GM19467 (cell line): ENCODE measurements at regions not wholly inside any gene's neighbourhood (a gene's known extent, or its start where the extent isn't known, plus 50 kb on each side); places are given as distances from the start of the nearest gene placed in this dataset.
A peak's percentile ranks its signal among the peaks of the same experiment; 100 is the strongest.
"Not testable (repeated sequence)": the region's sequence is repeated elsewhere in the genome, so short reads cannot be mapped to it uniquely, and the experiment has no call there.

Experiments used
- ATAC-seq: cut with Tn5 transposase; IDR thresholded peaks from one replicate; pipeline ENCODE4 v1.9.1; 2021; ENCODE audit warnings: mild to moderate bottlenecking, moderate library complexity; ENCODE audit not compliant: unreplicated experiment

DNA sequence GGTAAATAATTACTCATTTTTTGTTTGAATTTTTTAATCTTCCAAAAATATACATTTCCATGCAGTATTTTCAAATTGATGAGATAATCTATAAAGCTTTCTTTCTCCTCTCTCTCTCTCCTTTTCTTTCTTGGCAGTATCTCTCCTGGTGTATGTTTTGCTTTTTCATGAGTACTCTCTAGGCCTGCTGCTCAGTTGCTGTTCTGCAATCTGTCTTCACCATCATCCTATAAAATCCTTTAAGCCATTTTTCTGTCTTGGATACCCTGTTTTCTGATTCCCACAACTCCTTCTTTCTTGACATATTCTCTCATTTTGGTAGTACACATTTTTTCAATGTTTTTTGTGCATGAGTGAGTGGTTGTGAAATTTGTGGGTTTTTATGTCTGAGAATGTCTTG lies 1558.1 kb upstream of the LRRTM3 start:
- ATAC-seq: no peak

DNA sequence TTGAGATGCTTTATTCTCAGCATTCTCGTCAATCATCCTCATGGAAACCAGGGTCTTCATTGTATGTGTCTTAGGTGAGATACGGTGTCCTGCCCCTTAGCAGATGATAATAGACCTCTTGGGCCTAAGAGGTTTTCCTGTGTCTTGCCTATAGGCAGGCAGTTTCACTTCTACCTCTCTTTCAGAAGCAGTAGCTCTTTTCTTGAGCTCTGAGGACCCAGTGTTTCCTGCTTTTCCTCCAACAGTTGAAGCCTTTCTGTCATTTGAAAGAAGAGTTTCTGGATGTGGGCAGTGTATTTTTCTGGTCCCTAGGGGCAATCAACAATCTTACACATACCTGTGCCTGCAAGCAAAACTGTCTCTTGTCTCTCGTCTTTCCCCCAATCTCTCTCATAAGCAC lies 1550.3 kb upstream of the LRRTM3 start:
- no peak for ATAC-seq

DNA sequence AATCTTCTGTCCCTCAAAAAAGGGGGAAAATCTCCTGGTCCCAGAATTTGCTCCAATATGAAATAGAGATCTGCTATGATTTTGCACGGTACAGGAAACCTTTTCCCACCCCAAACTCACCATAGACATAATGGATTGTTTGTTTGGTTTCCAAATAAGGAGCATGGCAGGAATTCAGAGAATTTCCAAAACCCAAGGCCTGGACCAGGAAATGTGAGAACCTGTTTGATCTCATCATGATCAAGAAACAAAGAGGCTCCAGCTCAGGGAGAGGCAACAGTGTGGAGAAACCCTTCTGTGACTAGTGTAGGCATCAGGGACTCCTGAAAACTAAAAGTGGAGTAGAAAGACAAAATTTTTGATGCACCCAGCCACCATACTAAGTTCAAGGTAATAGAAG lies 1548.1 kb upstream of the LRRTM3 start:
- ATAC-seq: no peak

DNA sequence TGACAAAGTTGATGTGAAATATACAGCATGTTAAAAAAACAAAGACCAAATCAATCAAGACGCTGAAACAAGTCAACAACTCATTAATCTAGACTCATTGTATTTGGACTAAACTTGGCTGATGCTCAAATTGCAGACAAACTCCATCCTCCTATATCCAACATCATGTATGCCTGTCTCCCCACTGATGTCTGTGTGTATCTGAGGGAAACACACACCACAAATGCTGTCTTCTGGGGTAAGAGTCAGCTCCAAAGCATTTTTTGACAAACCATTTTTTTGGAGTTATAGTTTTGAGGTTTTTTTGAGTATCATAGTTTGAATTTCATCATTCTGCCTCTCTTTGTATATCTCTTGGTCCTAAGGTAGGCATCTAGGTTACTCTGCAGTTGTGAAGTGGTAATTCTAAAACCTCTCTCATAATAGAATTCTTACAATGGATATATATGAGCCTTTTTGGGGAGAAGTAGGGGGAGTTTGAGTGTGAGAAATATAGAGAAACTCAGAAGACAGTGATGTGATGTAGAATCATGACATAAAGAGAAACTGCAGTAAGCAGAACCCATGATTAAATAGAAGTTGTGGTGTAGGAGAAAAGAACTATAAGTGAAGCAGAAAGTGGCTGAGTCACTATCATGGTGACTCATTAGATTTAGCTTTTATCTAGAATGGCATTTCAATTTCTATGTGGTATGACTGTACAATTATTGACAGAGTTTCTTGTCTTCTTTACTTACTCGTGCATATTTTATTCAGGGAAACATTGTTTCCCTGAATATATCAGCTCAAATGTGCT lies 1531.1 kb upstream of the LRRTM3 start:
- ATAC-seq: no peak

DNA sequence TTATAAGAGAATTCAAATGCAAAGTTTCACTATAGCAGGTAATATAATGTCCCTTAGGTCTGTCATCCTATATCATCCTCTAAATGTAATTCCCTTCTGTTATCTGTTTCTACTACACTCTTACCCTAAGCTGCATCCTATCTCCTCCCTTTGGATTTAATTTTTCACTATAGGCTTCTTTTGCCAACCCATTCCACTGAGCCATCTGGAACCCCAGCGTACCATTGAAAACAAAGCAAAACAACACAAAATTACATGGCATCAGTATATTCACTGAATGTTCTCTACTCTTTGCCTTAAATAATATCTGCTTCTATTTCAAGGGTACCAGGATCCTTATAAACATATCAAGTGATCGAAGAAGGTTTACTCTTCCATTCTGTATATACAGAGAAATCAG lies 1530.2 kb upstream of the LRRTM3 start:
- ATAC-seq: no peak

DNA sequence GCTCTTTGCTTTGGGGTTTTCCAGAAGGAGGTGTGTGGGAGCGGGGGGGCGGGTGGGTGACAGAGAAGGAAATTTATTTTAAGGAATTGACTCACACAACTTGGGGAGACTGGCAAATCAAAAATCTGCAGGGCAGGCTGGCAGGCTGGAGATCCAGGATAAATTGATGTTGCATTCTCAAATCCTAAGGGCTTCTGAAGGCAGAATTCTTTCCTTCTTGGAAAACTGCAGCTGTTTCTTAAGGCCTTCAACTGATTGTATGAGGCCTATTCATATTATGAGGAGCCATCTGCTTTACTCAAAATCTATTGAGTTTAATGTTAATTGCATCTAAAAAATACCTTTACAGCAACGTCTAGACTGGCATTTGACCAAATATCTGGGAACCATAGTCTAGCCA lies 1528.8 kb upstream of the LRRTM3 start:
- ATAC-seq: no peak

DNA sequence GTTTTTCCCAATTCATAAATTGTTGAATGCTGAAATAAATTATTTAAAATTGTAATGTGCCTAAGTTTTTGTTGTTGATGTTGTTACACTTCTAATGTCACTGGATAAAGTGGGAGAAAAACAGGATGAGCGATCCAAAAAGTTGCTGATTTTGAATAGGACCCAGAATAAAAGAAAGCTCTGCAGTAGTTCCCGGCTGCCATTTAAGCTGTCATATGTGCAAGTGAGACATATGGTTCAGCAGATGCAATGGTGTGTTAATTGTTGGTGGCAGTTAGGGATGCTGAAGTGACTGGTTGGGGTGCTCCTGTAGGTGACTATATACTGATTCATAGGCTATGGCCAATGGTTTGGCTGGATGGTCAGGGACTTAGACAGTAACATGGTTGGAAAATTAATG lies 1517.4 kb upstream of the LRRTM3 start:
- ATAC-seq: no peak

DNA sequence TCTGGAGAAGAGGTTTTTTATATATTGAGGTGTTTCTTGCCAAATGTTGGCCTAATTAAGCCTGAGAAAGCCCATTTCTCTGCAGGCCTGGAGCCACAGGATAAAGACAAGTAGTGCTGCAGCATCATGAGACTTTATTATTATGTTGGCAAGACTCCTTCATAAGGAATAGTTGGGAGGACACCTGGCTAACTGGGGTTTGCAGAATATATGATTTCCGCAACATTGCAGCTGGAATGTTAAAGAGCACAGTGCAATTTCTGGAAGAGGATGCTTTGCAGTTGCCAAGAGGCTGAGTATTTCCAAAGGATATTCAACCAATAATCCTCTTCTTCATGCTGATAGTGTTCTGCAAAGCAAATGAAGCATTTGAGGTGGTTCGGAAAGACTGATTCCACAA lies 1512.8 kb upstream of the LRRTM3 start:
- no peak for ATAC-seq

DNA sequence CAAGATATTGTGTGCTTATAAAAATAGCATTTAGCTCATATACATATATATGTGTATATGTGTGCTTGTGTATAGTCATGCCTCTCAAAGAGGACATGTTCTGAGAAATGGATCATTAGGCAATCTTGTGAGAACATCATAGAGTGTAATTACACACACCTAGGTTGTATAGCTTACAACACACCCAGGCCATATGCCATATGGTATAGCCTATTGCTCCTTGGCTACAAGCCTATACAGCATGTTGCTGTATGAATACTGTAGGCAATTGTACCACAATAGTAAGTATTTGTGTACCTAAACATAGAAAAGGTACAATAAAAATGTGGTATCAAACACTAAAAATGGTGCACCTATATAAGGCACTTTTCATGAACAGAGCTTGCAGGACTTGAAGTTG lies 1510.5 kb upstream of the LRRTM3 start:
- ATAC-seq: no peak

DNA sequence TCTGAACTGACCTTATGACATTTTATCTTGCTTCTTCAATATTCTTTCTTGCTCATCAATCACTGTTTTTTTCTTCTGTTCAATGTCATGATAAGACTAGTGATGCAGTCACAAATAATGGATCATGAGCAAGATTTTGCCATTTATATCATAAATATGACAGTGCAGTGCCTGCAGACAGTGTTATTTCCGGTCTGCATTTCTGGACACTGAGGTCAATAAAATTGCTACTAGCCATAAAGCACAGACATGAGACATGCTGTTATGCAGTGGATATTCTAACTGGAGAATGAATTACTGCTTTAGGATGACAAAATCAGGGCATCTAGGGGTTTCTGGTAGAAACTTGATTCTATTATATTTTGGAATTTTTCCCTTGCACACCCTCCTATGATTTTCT lies 1509.7 kb upstream of the LRRTM3 start:
- no peak for ATAC-seq

DNA sequence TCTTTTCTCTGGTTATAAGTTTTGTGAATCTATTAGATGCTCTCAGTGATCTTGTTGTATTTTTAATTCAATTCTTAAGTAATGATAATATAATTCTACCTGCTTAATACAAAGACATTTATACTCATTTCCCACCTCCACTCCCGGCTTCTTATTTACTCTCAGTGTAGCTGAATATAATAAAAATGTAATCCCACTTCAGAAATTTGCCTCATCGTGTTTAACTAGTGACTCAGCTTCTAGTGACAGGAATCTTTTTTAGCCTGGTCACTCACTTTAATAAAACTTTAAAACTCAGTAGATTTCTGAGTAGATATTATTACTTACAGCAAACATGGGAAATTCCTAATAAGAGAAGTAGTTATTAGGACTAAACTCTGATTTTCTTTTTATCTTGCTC lies 1506.2 kb upstream of the LRRTM3 start:
- no peak for ATAC-seq

DNA sequence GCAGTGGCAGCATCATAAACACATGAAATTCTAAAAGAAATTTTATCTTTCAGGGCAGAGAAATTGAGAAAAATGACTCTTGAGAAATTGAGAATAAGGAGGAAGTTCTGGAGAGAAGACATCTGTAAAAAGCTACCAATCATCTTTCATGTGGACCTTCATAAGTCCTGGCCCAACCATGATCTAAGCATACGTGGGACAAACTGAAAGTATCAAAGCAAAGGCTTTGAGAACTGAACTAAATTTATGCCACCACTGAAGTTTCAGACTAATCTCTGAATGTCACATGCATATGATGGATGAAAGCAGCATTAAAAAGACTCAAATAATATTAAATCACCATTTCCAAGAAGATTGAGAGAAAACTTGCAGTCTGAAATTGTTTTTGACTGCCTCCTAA lies 1502.8 kb upstream of the LRRTM3 start:
- ATAC-seq: no peak

DNA sequence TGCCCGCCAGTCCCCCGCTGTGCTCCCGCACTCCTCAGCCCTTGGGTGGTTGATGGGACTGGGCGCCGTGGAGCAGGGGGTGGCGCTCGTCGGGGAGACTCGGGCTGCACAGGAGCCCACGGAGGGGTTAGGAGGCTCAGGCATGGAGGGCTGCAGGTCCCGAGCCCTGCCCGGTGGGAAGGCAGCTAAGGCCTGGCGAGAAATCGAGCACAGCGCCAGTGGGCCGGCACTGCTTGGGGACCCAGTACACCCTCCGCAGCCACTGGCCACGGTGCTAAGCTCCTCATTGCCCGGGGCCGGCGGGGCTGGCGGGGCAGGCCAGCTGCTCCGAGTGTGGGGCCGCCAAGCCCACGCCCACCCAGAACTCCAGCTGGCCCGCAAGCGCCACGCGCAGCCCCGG lies 1496.5 kb upstream of the LRRTM3 start:
- ATAC-seq: not testable (repeated sequence)

DNA sequence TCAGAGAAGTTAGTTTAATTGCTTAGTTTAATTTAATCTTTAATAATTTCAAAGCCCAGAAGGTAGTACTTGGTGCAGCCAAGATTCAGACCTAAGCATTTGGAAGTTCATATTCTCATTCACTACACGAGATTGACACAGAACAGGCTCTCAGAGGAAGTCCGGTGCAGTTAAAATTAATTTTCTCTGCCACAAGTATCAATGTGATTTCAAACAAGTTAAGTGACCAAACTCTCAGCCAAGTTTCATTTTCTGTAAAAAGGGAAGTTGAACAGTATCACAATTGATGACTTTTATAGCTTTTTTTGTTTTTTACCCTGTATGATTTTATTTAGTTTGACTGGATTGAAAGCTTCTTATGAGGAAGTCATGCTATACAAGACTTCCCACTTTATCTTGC lies 1494.9 kb upstream of the LRRTM3 start:
- ATAC-seq: no peak

DNA sequence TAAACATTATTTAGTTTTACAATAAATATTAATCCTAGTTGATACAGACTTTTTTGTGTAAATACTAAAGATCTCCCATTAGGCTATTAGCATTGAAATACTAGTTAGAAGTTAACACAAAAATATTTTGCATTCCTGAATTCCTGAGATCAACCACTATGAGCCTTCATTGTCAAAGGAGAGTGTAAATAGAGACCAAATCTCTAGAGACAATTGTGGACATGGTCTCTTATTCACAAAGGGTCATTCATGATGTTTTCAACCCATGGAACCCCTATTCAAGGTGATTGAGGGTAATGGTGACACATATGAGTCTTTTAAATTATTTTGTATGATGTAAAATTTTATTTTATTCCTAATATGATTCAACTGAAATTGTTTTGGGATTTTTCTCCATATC lies 1454.8 kb upstream of the LRRTM3 start:
- no peak for ATAC-seq

DNA sequence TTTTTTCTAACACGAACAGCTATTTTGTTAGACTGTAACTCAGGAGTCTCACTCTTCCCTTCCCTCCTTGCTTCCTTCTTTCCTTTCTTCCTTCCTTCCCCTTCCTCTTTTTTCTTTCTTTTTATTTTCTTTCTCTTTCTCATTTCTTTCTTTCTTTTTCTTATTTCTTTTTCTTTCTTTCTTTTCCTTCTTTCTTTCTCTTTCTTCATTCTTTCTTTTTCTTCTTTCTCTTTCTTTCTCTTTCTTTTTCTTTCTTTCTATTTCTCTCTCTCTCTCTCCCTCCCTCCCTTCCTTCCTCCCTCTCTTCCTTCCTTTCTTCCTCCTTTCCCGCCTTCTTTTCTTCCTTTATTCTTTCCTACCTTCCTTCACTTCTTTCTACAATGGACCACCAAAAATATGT lies 1443.0 kb upstream of the LRRTM3 start:
- no peak for ATAC-seq

DNA sequence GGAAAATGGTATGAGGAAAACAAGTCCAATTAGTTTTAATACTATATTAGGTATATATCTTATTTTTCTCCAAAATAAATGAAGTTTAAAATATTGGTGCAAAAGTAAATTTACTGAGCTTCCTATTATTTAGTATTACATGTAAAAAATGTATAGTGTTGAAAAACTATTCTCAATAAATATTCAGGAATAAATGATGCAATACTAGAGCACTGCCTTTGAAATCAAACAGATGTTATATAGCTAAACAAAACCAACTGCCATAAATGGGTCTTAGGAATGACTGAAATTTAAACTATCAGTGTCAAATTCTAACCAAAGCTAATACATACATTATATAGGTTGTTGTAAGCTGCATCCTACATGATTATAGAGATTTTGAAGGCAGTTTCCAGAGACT lies 1434.0 kb upstream of the LRRTM3 start:
- no peak for ATAC-seq

DNA sequence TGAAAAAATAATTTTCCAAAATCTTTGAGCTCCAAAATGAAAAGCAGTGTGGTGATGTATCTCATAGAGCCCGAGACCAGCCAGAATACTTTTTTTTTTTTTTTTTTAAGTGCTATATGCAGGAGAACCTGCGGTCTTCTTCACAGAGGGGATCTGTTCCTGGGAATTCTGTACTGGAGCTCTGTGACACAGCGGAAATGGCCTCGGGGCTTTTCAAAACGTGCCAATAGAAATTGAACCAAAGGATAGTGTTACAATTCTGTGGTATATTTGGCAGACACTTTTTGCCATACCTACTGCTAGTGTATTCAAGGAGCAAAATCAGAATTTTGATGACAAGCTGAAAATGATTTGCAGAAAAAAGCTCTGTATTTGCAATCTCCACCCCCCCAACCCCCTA lies 1429.3 kb upstream of the LRRTM3 start:
- no peak for ATAC-seq

DNA sequence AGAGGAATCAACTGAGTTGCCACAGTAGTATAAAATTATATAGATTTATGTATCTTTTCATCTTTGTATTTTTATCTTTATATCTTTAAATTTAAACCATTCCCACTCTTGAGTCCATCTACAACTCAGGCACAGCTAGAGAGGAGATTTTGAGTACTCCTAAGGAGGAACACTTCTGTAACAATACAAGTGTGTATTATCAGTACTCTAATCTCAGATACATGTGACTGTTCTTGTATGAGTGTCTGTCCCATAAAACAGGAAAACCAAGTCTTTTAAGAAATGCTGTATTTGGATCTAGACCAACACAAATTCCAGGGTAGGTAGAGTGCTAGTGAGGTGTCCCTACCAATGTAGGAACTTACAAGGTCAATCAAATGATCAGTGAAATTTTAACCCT lies 1428.0 kb upstream of the LRRTM3 start:
- no peak for ATAC-seq

DNA sequence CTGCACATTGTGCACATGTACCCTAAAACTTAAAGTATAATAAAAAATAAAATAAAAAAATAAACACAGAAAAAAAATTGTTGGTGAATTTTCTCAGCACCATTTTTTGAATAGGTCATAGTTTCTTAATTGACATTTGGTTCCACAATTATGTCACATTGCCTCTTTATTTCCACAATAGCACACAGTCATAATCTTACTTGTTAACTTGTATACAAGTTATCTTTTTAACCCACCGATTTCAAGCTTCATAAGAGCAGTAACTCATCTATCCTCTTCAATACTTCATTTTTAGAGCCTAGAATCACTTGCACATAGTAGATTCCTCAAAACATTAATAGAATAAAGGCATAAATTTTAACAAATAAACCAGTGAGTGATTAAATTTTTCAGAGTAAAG lies 1425.1 kb upstream of the LRRTM3 start:
- ATAC-seq: no peak

DNA sequence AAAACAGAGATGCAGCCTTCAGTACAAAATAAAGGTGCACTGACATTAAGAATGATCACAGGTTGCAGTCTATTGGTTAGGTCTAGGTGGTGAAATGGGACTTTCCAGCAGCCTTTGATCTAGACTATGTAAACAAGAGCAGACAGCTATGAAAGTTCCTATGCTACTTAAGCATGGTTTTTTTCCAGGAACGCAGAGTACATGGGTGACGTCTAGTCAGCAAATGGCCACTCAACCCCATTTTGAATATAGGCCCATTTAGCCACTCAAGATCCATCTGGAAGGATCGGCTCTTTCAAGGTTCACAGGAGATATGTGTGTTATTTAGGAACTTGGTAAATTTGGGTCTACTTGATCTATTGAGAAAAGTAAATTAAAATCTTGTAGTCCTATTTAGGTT lies 1424.6 kb upstream of the LRRTM3 start:
- ATAC-seq: peak; percentile 58

DNA sequence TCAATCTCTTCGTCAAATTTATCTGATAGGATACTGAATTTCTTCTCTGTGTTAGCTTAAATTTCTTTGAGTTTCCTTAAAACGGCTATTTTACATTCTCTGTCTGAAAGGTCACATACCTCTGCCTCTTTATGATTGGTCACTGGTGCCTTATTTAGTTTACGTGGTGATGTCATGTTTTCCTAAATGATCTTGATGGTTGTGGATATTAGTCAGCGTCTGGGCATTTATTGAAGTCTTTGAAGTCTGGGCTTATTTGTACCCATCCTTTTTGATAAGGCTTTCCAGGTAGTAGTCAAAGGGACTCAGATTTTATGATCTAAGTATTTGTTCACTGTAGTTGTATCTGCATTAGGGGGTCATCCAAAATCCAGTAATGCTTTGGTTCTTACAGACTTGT lies 1407.5 kb upstream of the LRRTM3 start:
- no peak for ATAC-seq

DNA sequence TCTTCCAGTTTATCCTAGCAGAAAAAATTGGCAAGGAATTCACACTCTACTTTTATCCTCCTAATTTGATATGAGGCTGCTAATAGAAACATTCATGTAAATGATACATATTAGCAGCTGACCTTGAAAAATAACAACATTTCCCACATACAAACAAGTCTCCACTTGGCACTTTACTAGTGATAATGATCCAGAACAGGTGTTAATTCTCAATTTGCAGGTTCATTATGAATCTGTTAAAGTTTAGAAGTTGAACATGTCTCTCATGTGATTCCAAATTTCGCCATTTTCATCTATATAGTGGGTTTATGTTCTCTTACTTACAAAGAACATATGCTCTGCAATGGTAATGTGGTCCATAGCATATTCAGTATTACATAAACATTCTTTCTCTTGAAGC lies 1396.8 kb upstream of the LRRTM3 start:
- ATAC-seq: no peak
